Skeletal muscle cell (primary cell): ENCODE measurements at regions not wholly inside any gene's neighbourhood (a gene's known extent, or its start where the extent isn't known, plus 50 kb on each side); places are given as distances from the start of the nearest gene placed in this dataset.

Experiments
- DNase-seq: peaks from one replicate; pipeline ENCODE4 v3.0.0-alpha.2; 2010; ENCODE audit warnings: low read depth
- H3K4me3 ChIP-seq: 2 replicates; pipeline ENCODE4 v1.5.1; 2011; ENCODE audit warnings: low read depth, mild to moderate bottlenecking, control low read depth, low read length, moderate library complexity

GRCh38 chrX:15191830-15192229, 78.1 kb downstream of the ASB9 start:
- no peak for DNase-seq
- no peak overlapping the region for H3K4me3 ChIP-seq

GRCh38 chrX:15188039-15188438, 81.8 kb downstream of the ASB9 start:
- H3K4me3 ChIP-seq, result no peak overlapping the region
- no peak for DNase-seq

GRCh38 chrX:15177316-15177715, 92.6 kb downstream of the ASB9 start:
- DNase-seq, result no peak
- H3K4me3 ChIP-seq, result no peak overlapping the region

- no peak overlapping the region for H3K4me3 ChIP-seq
- DNase-seq, result no peak
Observed at GRCh38 chrX:15173411-15173810, 96.5 kb downstream of the ASB9 start.

- DNase-seq, result no peak
Observed at GRCh38 chrX:15170927-15171326, 99.0 kb downstream of the ASB9 start.

GRCh38 chrX:15167826-15168225, 102.1 kb downstream of the ASB9 start:
- DNase-seq, result no peak
- no peak overlapping the region for H3K4me3 ChIP-seq

More at GRCh38 chrX:15170927-15171326, 99.0 kb downstream of the ASB9 start:
- H3K4me3 ChIP-seq, result no peak overlapping the region

GRCh38 chrX:15165832-15166231, 104.1 kb downstream of the ASB9 start:
- DNase-seq, result no peak
- no peak overlapping the region for H3K4me3 ChIP-seq

GRCh38 chrX:15163131-15163530, 106.8 kb downstream of the ASB9 start:
- DNase-seq, result no peak
- H3K4me3 ChIP-seq, result no peak overlapping the region

GRCh38 chrX:15160558-15161095, 109.3 kb downstream of the ASB9 start:
- DNase-seq, result no peak
- no peak overlapping the region for H3K4me3 ChIP-seq

- no peak overlapping the region for H3K4me3 ChIP-seq
- DNase-seq, result no peak
Observed at GRCh38 chrX:15158736-15159406, 111.0 kb downstream of the ASB9 start.

GRCh38 chrX:15158350-15158735, 111.5 kb downstream of the ASB9 start:
- H3K4me3 ChIP-seq, result no peak overlapping the region
- DNase-seq, result no peak

GRCh38 chrX:15157624-15158023, 112.3 kb downstream of the ASB9 start:
- no peak for DNase-seq
- H3K4me3 ChIP-seq, result no peak overlapping the region

GRCh38 chrX:15151267-15152186, 118.4 kb downstream of the ASB9 start:
- no peak overlapping the region for H3K4me3 ChIP-seq
- DNase-seq, result no peak

- no peak overlapping the region for H3K4me3 ChIP-seq
- DNase-seq, result no peak
Observed at GRCh38 chrX:15150586-15150985, 119.3 kb downstream of the ASB9 start.

- no peak overlapping the region for H3K4me3 ChIP-seq
- DNase-seq, result no peak
Observed at GRCh38 chrX:15146515-15146914, 123.4 kb downstream of the ASB9 start.

- no peak overlapping the region for H3K4me3 ChIP-seq
- DNase-seq, result no peak
Observed at GRCh38 chrX:15143825-15144121, 126.1 kb downstream of the ASB9 start.

GRCh38 chrX:15143050-15143824, 126.6 kb downstream of the ASB9 start:
- DNase-seq, result no peak
- no peak overlapping the region for H3K4me3 ChIP-seq

GRCh38 chrX:15142084-15142715, 127.7 kb downstream of the ASB9 start:
- H3K4me3 ChIP-seq, result no peak overlapping the region
- DNase-seq, result no peak

- no peak for DNase-seq
- no peak overlapping the region for H3K4me3 ChIP-seq
Observed at GRCh38 chrX:15136795-15137194, 133.1 kb downstream of the ASB9 start.

- no peak overlapping the region for H3K4me3 ChIP-seq
- no peak for DNase-seq
Observed at GRCh38 chrX:15129412-15129811, 140.5 kb downstream of the ASB9 start.
